A549 (cell line): ENCODE measurements at regions not wholly inside any gene's neighbourhood (a gene's known extent, or its start where the extent isn't known, plus 50 kb on each side); places are given as distances from the start of the nearest gene placed in this dataset.

Experiments used
- ATAC-seq, 2 experiments: fragments of 200-7000 bp in 1 of 2; fragments of >200 bp in 1 of 2; cut with Nextera tagmentation in 1 of 2; cut with Tn5 transposase in 1 of 2; 3 replicates each; pipeline versions ENCODE4 v1.8.0 to v1.9.1; 2018 to 2020; ENCODE audit warnings: mild to moderate bottlenecking in 1 of 2, moderate library complexity in 1 of 2
- CTCF ChIA-PET: fragments of 300-600 bp; sonication (Branson Sonifier 250); formaldehyde crosslinking; extraction: SDS; loops from one replicate; lab custom pipeline; 2021; ENCODE audit warnings: antibody characterized with exemption, inconsistent platforms; lab: Yijun Ruan, JAX
- POLR2A ChIA-PET: fragments of 350-600 bp; formaldehyde crosslinking; extraction: SDS; loops from one replicate; lab custom pipeline; 2021; ENCODE audit warnings: antibody characterized with exemption, inconsistent platforms; lab: Yijun Ruan, JAX
- DNase-seq, 2 experiments: peaks; one replicate each; pipeline versions ENCODE4 v3.0.0 to v3.0.0-alpha.2; 2011 to 2016; ENCODE audit warnings: low read depth in 1 of 2, low spot score in 1 of 2
- FAIRE-seq: peaks from 2 replicates; lab custom pipeline; 2011; peaks lifted over from hg19 to GRCh38; lab: Jason Lieb, UNC
- H3K27ac ChIP-seq, 2 experiments: fragments of >200 bp; sonication (Bioruptor Twin); formaldehyde crosslinking; 3 replicates each; pipeline ENCODE4 v1.5.1; 2016 to 2017
- H3K4me1 ChIP-seq: fragments of >200 bp; sonication (Bioruptor Twin); formaldehyde crosslinking; 3 replicates; pipeline ENCODE4 v1.6.1; 2016
- H3K4me2 ChIP-seq: fragments of >200 bp; sonication (Bioruptor Twin); formaldehyde crosslinking; 3 replicates; pipeline ENCODE4 v1.6.1; 2016
- H3K4me3 ChIP-seq: fragments of >200 bp; sonication (Bioruptor Twin); formaldehyde crosslinking; 3 replicates; pipeline ENCODE4 v1.5.1; 2016
- H3K9me3 ChIP-seq: fragments of >200 bp; sonication (Bioruptor Twin); formaldehyde crosslinking; 3 replicates; pipeline ENCODE4 v1.6.1; 2016
- ATOH8 ChIP-seq: fragments of 250-450 bp; sonication (Bioruptor Pico); IDR thresholded peaks from 2 replicates; pipeline ENCODE4 v1.5.0; 2020; ENCODE audit warnings: low read depth, mild to moderate bottlenecking, moderate library complexity
- BCL3 ChIP-seq: fragments of >200 bp; sonication (Bioruptor Twin); formaldehyde crosslinking; IDR thresholded peaks from 3 replicates; pipeline ENCODE4 v1.6.1; 2016
- EHF ChIP-seq: fragments of 250-450 bp; sonication (Bioruptor Pico); IDR thresholded peaks from 2 replicates; pipeline ENCODE4 v1.5.0; 2020; ENCODE audit warnings: mild to moderate bottlenecking
- ESRRA ChIP-seq: fragments of 150-350 bp; IDR thresholded peaks from 2 replicates; pipeline ENCODE4 v1.6.1; 2014; ENCODE audit warnings: mild to moderate bottlenecking, low read length, borderline replicate concordance
- HDAC2 ChIP-seq: fragments of 200-600 bp; sonication (generic); IDR thresholded peaks from 2 replicates; pipeline ENCODE4 v1.6.1; 2016
- HES2 ChIP-seq: fragments of >200 bp; sonication (Bioruptor Twin); formaldehyde crosslinking; IDR thresholded peaks from 2 replicates; pipeline ENCODE4 v1.6.1; 2016
- HEYL ChIP-seq: fragments of 250-450 bp; sonication (Bioruptor Pico); IDR thresholded peaks from 2 replicates; pipeline ENCODE4 v1.8.0; 2021; ENCODE audit warnings: mild to moderate bottlenecking, moderate library complexity
- HOXB13 ChIP-seq: fragments of 250-450 bp; sonication (Bioruptor Pico); IDR thresholded peaks from 2 replicates; pipeline ENCODE4 v1.5.0; 2020; ENCODE audit warnings: low read depth, mild to moderate bottlenecking, moderate library complexity
- JUN ChIP-seq, 2 experiments: fragments of >200 bp; sonication (Bioruptor Twin); formaldehyde crosslinking; IDR thresholded peaks; 2 replicates in 1 of 2; 3 replicates in 1 of 2; pipeline ENCODE4 v1.6.1; 2016 to 2017
- MAFK ChIP-seq: fragments of 450-650 bp; IDR thresholded peaks from 2 replicates; pipeline ENCODE4 v1.6.1; 2014; ENCODE audit not compliant: partially characterized antibody
- MYC ChIP-seq: IDR thresholded peaks from 2 replicates; pipeline ENCODE4 v1.6.1; 2012; ENCODE audit warnings: mild to moderate bottlenecking, inconsistent platforms, low read length, improper control_type of control experiment, borderline replicate concordance
- PHF8 ChIP-seq: fragments of 200-600 bp; sonication (generic); IDR thresholded peaks from 2 replicates; pipeline ENCODE4 v1.6.1; 2016; ENCODE audit warnings: low read depth, mild to moderate bottlenecking, antibody characterized with exemption, moderate library complexity, borderline replicate concordance
- POLR2A ChIP-seq: IDR thresholded peaks from 2 replicates; pipeline ENCODE4 v1.6.1; 2012; ENCODE audit warnings: mild to moderate bottlenecking, low read length
- RARB ChIP-seq: fragments of 250-450 bp; sonication (Bioruptor Pico); IDR thresholded peaks from 2 replicates; pipeline ENCODE4 v1.8.0; 2021; ENCODE audit warnings: mild to moderate bottlenecking, moderate library complexity
- REST ChIP-seq: fragments of 200-600 bp; sonication (generic); IDR thresholded peaks from 2 replicates; pipeline ENCODE4 v1.6.1; 2016; ENCODE audit warnings: antibody characterized with exemption, mild to moderate bottlenecking, moderate library complexity
- RNF2 ChIP-seq: fragments of 200-600 bp; sonication (generic); IDR thresholded peaks from 2 replicates; pipeline ENCODE4 v1.6.1; 2016; ENCODE audit warnings: low read depth, mild to moderate bottlenecking, antibody characterized with exemption, moderate library complexity, borderline replicate concordance
- SMC3 ChIP-seq: fragments of >200 bp; sonication (Bioruptor Twin); formaldehyde crosslinking; IDR thresholded peaks from 3 replicates; pipeline ENCODE4 v1.6.1; 2018; ENCODE audit warnings: inconsistent platforms
- SREBF2 ChIP-seq: fragments of 450-650 bp; IDR thresholded peaks from 2 replicates; pipeline ENCODE4 v1.6.1; 2014; ENCODE audit warnings: mild to moderate bottlenecking, moderate library complexity
- USF2 ChIP-seq: fragments of 450-650 bp; IDR thresholded peaks from 2 replicates; pipeline ENCODE4 v1.6.1; 2014; ENCODE audit warnings: antibody characterized with exemption
- ZC3H11A ChIP-seq: fragments of 450-650 bp; IDR thresholded peaks from 2 replicates; pipeline ENCODE4 v1.6.1; 2014; ENCODE audit warnings: antibody characterized with exemption, mild to moderate bottlenecking
- WGBS: methylation state at CpG from one replicate; pipeline ENCODE4 v1.1.6; 2017; ENCODE audit errors: missing lambda C conversion rate; 5-methylcytosine and 5-hydroxymethylcytosine counted together
- TF ChIP-seq, protein P1 (sequence below): IDR thresholded peaks from 2 replicates; pipeline ENCODE4 v1.6.1; 2012
- TF ChIP-seq, protein P2 (sequence below): IDR thresholded peaks from 2 replicates; pipeline ENCODE4 v1.6.1; 2012; ENCODE audit warnings: low read depth, borderline replicate concordance
- TF ChIP-seq, protein P3 (sequence below): fragments of 250-450 bp; sonication (Bioruptor Pico); IDR thresholded peaks from 2 replicates; pipeline ENCODE4 v1.5.0; 2021; ENCODE audit warnings: mild to moderate bottlenecking, moderate library complexity, borderline replicate concordance

GRCh38 chr4:159013692-159014091, 89.2 kb upstream of the RAPGEF2 start:
- CTCF ChIA-PET = no interaction called here
- Histone ChIP-seq H3K4me1 (peaks cover 40% of the 10 kb centered on the region), H3K4me3 (no peak overlapping the region), H3K4me2 (no peak overlapping the region), H3K27ac (no peak overlapping the region), H3K9me3 (no peaks in the 10 kb centered on the region)
- FAIRE-seq (no peak), DNase-seq (no peak), ATAC-seq (no peak)
- no peak for TF ChIP-seq MAFK
- TF ChIP-seq POLR2A = no peak
- TF ChIP-seq, protein P1, sequence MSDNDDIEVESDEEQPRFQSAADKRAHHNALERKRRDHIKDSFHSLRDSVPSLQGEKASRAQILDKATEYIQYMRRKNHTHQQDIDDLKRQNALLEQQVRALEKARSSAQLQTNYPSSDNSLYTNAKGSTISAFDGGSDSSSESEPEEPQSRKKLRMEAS = no peak
- POLR2A ChIA-PET = no interaction called here

DNA sequence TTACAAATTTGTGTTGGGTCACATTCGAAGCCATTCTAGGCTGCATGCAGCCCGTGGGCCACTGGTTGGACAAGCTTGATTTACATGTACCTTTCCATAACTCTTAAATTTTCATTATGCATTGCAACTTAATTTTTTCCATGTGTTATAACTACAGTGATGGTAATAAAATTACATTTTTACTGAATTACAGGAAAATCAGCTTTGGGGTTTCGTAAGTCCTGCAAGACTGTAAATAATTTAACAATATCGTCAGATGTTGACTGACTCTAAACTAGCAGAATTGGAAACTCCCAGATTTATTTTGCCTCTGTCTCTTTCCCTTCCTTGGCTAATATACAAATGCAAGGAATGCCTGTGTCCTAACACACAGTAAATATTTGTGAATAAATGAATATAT, 88.0 kb upstream of the RAPGEF2 start:
- ATAC-seq = no peak
- 65% methylated on average over 4 of the region's 4 CpGs for WGBS
- H3K4me3 ChIP-seq = no peak overlapping the region
- H3K4me2 ChIP-seq = peak overlapping the region; percentile 30; the same call in 2 of the 3 replicates
- H3K27ac ChIP-seq = no peak overlapping the region
- ChIA-PET CTCF (no interaction called here), POLR2A (no interaction called here)
- DNase-seq = no peak
- peaks cover 36% of the 10 kb centered on the region for H3K4me1 ChIP-seq
- TF ChIP-seq MAFK = no peak
- TF ChIP-seq HDAC2 = no peak
- no peak for TF ChIP-seq ATOH8
- no peak for TF ChIP-seq MYC
- TF ChIP-seq ZC3H11A = no peak
- TF ChIP-seq, protein P2, sequence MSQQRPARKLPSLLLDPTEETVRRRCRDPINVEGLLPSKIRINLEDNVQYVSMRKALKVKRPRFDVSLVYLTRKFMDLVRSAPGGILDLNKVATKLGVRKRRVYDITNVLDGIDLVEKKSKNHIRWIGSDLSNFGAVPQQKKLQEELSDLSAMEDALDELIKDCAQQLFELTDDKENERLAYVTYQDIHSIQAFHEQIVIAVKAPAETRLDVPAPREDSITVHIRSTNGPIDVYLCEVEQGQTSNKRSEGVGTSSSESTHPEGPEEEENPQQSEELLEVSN = no peak
- no peak for TF ChIP-seq HOXB13 (CRISPR knock-in tag)
- TF ChIP-seq SREBF2 = no peak
- no peak for TF ChIP-seq JUN (IDR thresholded peaks at IDR 0.05)
- no peak for TF ChIP-seq REST
- no peak for TF ChIP-seq ESRRA
- no peak for TF ChIP-seq BCL3
- no peak for TF ChIP-seq RARB (CRISPR knock-in tag)
- TF ChIP-seq RNF2 = no peak
- no peak for TF ChIP-seq PHF8
- FAIRE-seq = no peak
- no peaks in the 10 kb centered on the region for H3K9me3 ChIP-seq

DNA sequence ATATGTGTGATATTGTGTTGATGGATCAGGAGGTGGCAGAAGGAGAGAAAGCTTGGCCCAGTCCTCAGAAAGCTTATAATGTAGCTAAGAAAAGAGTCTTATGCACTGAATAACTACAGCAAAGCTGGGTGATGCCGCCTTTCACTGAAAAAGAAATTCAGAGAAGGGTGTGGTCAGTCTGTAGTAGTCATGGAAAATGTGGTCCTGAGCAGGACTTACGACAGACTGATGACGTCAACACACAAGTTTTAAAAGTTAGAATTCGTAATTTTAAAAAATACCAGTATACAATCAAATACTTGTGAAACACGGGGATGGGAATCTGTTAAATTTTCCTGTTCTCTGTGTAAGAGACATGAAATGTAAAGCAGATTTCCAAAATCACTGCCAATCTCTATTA, 87.0 kb upstream of the RAPGEF2 start:
- Histone ChIP-seq H3K4me3 (no peak overlapping the region), H3K9me3 (no peaks in the 10 kb centered on the region), H3K4me2 (no peak overlapping the region), H3K4me1 (peaks cover 29% of the 10 kb centered on the region), H3K27ac (no peak overlapping the region)
- ATAC-seq = no peak
- POLR2A ChIA-PET = no interaction called here
- CTCF ChIA-PET = no interaction called here
- DNase-seq = no peak
- 82% methylated on average over 5 of the region's 5 CpGs for WGBS
- FAIRE-seq = no peak
- TF ChIP-seq HES2 (no peak), BCL3 (no peak), EHF (CRISPR knock-in tag) (no peak), HEYL (CRISPR knock-in tag) (no peak), SMC3 (no peak), HDAC2 (no peak), USF2 (no peak)
- TF ChIP-seq, protein P3, sequence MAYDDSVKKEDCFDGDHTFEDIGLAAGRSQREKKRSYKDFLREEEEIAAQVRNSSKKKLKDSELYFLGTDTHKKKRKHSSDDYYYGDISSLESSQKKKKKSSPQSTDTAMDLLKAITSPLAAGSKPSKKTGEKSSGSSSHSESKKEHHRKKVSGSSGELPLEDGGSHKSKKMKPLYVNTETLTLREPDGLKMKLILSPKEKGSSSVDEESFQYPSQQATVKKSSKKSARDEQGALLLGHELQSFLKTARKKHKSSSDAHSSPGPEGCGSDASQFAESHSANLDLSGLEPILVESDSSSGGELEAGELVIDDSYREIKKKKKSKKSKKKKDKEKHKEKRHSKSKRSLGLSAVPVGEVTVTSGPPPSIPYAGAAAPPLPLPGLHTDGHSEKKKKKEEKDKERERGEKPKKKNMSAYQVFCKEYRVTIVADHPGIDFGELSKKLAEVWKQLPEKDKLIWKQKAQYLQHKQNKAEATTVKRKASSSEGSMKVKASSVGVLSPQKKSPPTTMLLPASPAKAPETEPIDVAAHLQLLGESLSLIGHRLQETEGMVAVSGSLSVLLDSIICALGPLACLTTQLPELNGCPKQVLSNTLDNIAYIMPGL (CRISPR knock-in tag) = no peak
- TF ChIP-seq, protein P2 = no peak
